ENCODE measurements at regions not wholly inside any gene's neighbourhood (a gene's known extent, or its start where the extent isn't known, plus 50 kb on each side); places are given as distances from the start of the nearest gene placed in this dataset.

GRCh38 chr3:66552846-66553245 is 52.0 kb upstream of the LRIG1 start:
- intact Hi-C loops (cut with micrococcal nuclease; ENCODE audit: unreplicated experiment), result no loop called here
- no peaks in the 10 kb centered on the region for H3K36me3 ChIP-seq (ENCODE audit: insufficient read depth, low read length, poor library complexity, severe bottlenecking)
- H3K4me3 ChIP-seq (ENCODE audit: low read depth, low read length, poor library complexity, severe bottlenecking), result no peak overlapping the region
- CTCF ChIA-PET, result no interaction called here
- no peak for DNase-seq (ENCODE audit: low spot score)
- no peaks in the 10 kb centered on the region for H3K27me3 ChIP-seq (replicated peaks; ENCODE audit: insufficient read depth, low read depth, low read length, poor library complexity)
- no peak overlapping the region for H3K27ac ChIP-seq (ENCODE audit: low read depth, low read length, poor library complexity, severe bottlenecking)
- H3K4me1 ChIP-seq (ENCODE audit: insufficient read depth, low read length, poor library complexity, severe bottlenecking), result no peaks in the 10 kb centered on the region
- TF ChIP-seq, protein P1, sequence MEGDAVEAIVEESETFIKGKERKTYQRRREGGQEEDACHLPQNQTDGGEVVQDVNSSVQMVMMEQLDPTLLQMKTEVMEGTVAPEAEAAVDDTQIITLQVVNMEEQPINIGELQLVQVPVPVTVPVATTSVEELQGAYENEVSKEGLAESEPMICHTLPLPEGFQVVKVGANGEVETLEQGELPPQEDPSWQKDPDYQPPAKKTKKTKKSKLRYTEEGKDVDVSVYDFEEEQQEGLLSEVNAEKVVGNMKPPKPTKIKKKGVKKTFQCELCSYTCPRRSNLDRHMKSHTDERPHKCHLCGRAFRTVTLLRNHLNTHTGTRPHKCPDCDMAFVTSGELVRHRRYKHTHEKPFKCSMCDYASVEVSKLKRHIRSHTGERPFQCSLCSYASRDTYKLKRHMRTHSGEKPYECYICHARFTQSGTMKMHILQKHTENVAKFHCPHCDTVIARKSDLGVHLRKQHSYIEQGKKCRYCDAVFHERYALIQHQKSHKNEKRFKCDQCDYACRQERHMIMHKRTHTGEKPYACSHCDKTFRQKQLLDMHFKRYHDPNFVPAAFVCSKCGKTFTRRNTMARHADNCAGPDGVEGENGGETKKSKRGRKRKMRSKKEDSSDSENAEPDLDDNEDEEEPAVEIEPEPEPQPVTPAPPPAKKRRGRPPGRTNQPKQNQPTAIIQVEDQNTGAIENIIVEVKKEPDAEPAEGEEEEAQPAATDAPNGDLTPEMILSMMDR (conservative IDR thresholded peaks at IDR 0.05; ENCODE audit: low read depth, low read length), result no peak
- no peak for TF ChIP-seq EZH2 (IDR thresholded peaks at IDR 0.05; ENCODE audit: borderline replicate concordance, low read depth, low read length, poor library complexity, severe bottlenecking)
- POLR2A ChIA-PET (ENCODE audit: low non-redundant PET), result no interaction called here
- no TSS peak for BruUV-seq (replicated peaks)
- no peaks in the 10 kb centered on the region for H3K9me3 ChIP-seq (ENCODE audit: low read depth, low read length, poor library complexity, severe bottlenecking)

GRCh38 chr3:66553441-66554113 is 52.8 kb upstream of the LRIG1 start:
- BruUV-seq (replicated peaks), result no TSS peak
- Histone ChIP-seq H3K36me3 (ENCODE audit: insufficient read depth, low read length, poor library complexity, severe bottlenecking) (no peaks in the 10 kb centered on the region), H3K4me3 (ENCODE audit: low read depth, low read length, poor library complexity, severe bottlenecking) (no peak overlapping the region), H3K9me3 (ENCODE audit: low read depth, low read length, poor library complexity, severe bottlenecking) (no peaks in the 10 kb centered on the region), H3K27me3 (replicated peaks; ENCODE audit: insufficient read depth, low read depth, low read length, poor library complexity) (no peaks in the 10 kb centered on the region), H3K27ac (ENCODE audit: low read depth, low read length, poor library complexity, severe bottlenecking) (no peak overlapping the region), H3K4me1 (ENCODE audit: insufficient read depth, low read length, poor library complexity, severe bottlenecking) (no peaks in the 10 kb centered on the region)
- TF ChIP-seq, protein P1 (conservative IDR thresholded peaks at IDR 0.05; ENCODE audit: low read depth, low read length), result no peak
- ChIA-PET POLR2A (ENCODE audit: low non-redundant PET) (no interaction called here), CTCF (no interaction called here)
- DNase-seq (ENCODE audit: low spot score), result no peak
- intact Hi-C loops (cut with micrococcal nuclease; ENCODE audit: unreplicated experiment), result no loop called here

- H3K36me3 ChIP-seq (ENCODE audit: insufficient read depth, low read length, poor library complexity, severe bottlenecking), result no peaks in the 10 kb centered on the region
- DNase-seq (ENCODE audit: low spot score), result peak; percentile 29
These were observed 53.4 kb upstream of the LRIG1 start for GRCh38 chr3:66554178-66554577.

More at GRCh38 chr3:66554178-66554577, 53.4 kb upstream of the LRIG1 start:
- CTCF ChIA-PET, result no interaction called here
- Histone ChIP-seq H3K4me3 (ENCODE audit: low read depth, low read length, poor library complexity, severe bottlenecking) (no peak overlapping the region), H3K9me3 (ENCODE audit: low read depth, low read length, poor library complexity, severe bottlenecking) (no peaks in the 10 kb centered on the region), H3K27ac (ENCODE audit: low read depth, low read length, poor library complexity, severe bottlenecking) (no peak overlapping the region), H3K4me1 (ENCODE audit: insufficient read depth, low read length, poor library complexity, severe bottlenecking) (no peaks in the 10 kb centered on the region), H3K27me3 (replicated peaks; ENCODE audit: insufficient read depth, low read depth, low read length, poor library complexity) (no peaks in the 10 kb centered on the region)
- BruUV-seq (replicated peaks), result no TSS peak
- TF ChIP-seq, protein P1 (conservative IDR thresholded peaks at IDR 0.05; ENCODE audit: low read depth, low read length), result no peak
- no peak for TF ChIP-seq EZH2 (IDR thresholded peaks at IDR 0.05; ENCODE audit: borderline replicate concordance, low read depth, low read length, poor library complexity, severe bottlenecking)
- intact Hi-C loops (cut with micrococcal nuclease; ENCODE audit: unreplicated experiment), result no loop called here
- POLR2A ChIA-PET (ENCODE audit: low non-redundant PET), result no interaction called here
